NCI-H345 (cell line): ENCODE measurements at regions not wholly inside any gene's neighbourhood (a gene's known extent, or its start where the extent isn't known, plus 50 kb on each side); places are given as distances from the start of the nearest gene placed in this dataset.

ENCODE experiments used
- DNase-seq: peaks from one replicate; lab custom pipeline; 2025; lab: John Stamatoyannopoulos, UW

DNA sequence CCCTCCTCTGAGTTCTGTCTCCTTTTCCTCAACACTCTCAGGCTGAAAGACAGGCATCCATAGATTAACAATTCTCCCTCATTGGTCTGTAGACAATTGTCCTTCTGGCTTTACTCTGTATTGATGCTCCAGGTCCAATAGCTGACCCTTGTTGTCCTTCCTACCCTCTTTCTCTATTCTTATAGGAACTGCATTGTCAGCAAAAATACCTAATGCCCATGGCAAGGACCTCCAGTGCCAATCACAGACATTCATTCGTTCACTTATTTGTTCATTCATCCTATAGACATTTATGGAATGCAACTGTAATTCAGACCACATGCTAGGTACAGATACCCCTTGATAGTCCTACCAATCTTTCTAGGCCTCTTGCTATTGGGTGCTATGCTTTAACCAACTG is 69.8 kb upstream of the DTNA start:
- no peak for DNase-seq

DNA sequence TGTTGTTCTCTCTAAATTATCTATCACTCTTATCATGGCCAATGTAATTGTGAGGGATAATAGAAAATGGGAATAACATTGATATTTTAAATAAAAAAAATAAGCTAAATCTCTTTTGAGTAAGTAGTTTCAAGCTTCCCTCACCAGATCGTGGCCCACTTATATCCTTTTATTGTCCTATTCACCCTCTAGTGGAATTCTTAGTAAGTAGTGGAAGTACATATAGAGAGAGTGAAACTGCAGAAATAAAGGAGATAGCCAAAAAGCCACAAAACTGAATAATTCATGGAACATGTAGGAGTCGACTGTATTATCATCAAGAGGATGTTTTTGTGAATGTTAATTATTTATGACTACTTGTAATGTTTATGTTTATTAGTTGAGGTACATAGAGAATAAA is 66.1 kb upstream of the DTNA start:
- DNase-seq = no peak

DNA sequence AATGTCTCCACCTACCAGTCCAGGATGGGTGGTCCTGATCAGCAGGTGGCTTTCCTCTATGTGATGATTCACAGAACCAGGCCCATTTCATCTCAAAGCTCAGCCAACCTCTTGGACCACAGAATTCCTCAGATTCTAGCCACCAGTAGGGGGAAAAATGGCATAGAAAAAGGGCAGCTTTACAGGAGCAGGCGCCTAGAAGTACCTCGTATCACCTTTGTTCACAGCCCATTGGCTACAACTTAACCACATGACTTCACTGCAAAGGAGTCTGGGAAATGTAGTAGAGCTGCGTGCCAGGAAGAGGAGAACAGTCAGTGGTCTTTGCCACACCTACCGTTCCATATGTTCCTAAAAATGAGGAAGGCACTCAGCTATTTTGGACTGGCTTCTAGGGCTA is 62.8 kb upstream of the DTNA start:
- no peak for DNase-seq

DNA sequence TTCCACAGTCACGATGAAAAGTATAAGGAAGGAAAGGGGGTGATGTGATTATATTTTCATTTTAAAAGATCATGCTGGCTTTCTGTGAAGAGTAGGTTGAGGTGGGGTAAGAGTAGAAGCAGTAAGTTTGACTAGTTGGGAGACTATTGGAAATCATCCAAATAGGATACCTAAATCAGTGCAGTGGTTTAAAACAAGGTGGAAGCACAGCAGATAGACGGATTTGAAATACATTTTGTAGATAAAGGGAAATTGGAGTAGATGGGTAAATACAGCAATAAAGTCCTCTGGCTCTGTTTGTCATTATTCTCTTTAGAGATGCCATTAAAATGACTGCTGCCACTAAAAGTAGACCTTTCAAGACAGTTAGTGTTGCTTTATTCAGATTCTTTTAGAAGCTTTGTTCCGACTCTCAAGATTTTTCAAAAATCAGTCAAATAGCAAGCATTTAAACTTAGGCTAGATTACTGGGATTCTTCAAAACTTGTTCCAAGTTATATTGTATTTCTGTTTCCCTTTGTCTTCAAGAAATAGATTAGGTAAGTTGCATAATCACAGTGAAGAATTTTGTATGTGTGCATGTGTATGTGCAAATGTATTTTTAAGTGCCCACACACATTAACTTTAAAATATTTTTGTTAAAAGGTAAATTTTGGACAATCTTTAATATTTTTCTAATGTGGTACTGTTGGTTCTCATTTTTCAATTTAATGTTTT is 61.7 kb upstream of the DTNA start:
- no peak for DNase-seq

DNA sequence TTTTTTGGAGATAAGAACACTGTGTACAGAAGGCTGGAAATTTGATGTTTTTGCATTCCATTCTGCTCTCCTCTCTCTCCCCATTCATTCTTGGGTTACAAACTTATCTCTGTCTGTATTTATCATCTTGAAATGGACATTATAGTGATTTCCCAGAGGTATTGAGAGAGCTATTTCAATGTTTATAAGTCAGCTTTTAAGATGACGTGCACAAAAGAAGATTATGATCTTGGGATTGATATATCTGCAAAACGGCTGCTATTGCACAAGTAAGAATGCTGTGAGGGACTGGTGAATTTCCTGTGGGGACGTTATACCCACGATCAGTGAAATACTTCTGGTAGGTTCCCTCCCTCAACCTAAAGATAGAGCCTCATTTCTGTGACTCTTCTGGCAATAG is 61.0 kb upstream of the DTNA start:
- no peak for DNase-seq

DNA sequence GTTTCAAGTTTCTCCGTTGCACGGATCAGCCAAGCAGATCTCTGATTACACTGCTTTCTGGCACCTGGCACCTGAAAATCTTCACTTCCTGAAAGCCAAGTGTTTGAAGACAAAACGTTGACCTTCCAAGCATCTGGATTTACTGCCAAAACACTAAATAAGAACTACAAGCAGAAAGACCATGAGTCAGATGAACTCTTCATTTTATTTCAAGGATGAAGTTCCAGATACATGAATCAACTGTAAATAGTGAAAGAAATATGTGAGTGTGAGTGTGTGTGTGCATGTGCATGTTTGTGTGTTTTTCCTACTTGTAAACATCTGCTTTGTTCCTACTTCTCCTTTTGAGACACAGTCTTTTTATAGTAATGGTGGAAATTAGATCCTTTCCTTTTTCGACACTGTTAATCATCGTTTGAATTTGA is 60.0 kb upstream of the DTNA start:
- no peak for DNase-seq

DNA sequence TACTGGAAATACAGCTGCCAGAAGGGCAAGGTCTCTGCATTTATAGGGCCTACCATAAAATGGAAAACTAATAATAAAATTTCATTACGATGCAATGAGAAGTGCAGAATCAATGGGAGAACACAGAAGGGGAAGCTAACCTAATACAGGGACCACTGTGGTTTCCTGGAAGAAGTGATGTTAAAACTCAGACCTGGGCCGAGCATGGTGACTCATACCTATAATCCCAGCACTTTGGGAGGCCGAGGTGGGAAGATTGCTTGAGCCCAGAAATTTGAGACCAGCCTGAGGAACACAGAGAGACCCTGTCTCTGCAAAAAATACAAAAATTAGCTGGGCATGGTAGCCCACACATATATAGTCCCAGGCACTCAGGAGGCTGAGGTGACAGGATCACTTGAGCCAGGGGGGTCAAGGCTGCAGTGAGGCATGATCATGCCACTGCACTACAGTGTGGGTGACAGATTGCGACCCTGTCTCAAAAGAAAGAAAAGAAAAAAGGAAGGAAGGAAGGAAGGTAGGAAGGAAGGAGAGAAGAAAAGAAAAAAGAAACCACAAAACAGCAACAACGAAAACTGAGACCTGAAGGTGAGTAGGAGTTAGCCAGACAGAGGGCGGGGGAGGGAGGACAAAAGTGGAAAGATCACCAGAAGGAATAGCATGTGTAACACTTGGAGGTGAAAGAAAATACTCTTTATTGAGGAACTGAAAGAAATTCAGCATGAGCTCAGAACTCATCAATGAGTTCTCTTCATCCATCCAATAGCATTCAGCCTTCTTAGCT is 58.3 kb upstream of the DTNA start:
- DNase-seq = no peak

DNA sequence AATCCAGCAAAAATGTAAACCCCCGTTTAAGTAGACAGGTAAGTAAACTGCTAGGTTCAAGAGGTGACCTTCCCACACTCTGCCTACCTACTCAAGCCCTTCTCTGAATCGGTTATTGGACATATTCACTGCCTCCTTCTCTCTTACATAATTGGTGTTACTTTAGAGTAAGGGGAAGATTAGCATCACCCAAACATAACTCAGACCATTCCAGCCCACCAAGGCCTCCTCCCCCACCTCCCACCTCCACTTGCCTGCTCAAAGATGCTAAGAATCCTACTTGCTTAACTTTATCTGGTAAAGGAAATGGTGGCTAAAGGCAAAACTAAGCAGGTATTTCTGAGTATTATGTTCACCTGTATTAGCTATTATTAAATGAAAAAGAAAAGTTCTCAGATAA is 55.0 kb upstream of the DTNA start:
- DNase-seq = no peak

DNA sequence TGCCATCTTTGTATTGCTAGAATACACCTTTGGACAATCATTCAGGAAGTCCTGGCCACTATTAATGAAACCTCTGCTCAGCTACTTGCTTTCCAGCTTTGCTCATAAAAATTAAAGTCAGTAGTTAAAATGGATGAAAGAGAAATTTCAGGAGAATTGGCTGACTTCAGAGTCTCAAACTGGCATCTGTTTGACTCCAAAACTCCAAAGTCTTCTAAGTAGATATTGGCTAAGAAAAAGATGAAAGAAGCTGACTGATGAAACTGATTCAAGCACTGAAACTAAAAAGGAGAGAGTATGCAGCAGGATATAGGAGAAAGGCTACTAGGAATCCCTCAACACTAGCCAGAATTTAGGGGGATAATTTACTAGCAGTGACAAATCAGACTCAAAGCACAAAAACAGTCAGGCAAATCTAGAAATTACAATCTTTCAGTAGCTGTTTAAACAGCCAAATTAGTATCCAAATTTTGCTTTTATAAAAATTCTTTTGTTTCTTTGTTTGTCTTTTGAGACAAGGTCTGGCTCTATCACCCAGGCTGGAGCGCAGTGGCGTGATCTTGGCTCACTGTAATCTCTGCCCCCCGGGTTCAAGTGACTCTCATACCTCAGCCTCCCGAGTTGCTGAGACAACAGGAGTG is 52.1 kb upstream of the DTNA start:
- DNase-seq = no peak

DNA sequence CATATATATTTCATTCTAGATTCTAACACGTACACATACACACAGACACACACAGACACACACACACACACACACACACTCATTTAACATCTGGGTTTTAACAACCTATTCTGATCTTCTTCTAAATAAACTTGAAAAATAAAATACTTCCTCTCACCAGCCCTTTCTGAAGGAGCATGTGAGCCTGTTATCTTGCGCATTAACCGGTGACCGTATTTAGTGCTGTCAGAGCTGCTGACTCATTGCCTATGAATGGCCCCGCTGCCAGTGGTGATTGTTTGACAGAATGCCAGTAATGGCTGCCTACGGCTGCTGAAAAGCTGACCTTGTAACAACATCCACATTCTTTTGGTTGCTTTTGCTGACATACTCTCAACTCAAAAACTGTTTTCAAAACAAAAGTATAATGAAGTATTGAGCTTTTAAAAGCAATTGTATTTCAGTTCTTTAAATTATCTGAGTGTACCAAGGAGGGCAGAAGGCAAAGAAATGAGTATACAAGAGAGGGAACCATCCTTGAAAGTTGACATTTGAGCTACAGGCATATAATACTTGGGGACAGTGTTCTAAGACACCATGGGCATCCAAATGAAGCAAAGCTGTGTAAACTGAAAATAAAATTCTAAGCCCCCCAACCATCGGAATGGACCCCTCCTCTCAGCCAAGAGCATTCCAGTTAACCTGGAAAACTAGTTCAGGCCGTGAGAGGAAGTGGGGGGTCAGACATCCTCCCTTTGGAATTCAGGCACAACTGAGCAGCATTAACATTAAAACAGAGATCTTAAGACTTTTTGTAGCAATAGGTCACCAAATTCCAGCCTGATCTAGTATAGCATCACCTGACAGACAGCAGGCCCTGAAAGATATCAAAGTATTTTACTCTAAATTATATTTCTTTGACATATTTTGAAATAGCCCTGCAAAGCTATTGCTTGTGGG is 50.2 kb upstream of the DTNA start:
- peak; percentile 45 for DNase-seq
